DND-41 (cell line): ENCODE measurements at regions not wholly inside any gene's neighbourhood (a gene's known extent, or its start where the extent isn't known, plus 50 kb on each side); places are given as distances from the start of the nearest gene placed in this dataset.

ENCODE experiments used
- ATAC-seq: fragments of 200-7000 bp; cut with Tn5 transposase; 3 replicates; pipeline ENCODE4 v1.9.1; 2021; ENCODE audit warnings: low read depth; ENCODE audit not compliant: insufficient read depth
- DNase-seq: peaks from one replicate; pipeline ENCODE4 v3.0.0-alpha.2; 2020
- H2AFZ ChIP-seq: 2 replicates; pipeline ENCODE4 v1.6.0; 2012; ENCODE audit warnings: low read depth, low read length
- H3K27ac ChIP-seq: 2 replicates; pipeline ENCODE4 v1.5.1; 2012; ENCODE audit warnings: low read length, inconsistent platforms
- H3K27me3 ChIP-seq: fragments of 200-600 bp; sonication (generic); 2 replicates; pipeline ENCODE4 v1.6.0; 2012; ENCODE audit warnings: low read length, mild to moderate bottlenecking, inconsistent platforms; ENCODE audit not compliant: insufficient read depth, poor library complexity
- H3K36me3 ChIP-seq: 2 replicates; pipeline ENCODE4 v1.5.1; 2012; ENCODE audit warnings: low read length, inconsistent platforms; ENCODE audit not compliant: insufficient read depth
- H3K4me1 ChIP-seq: 2 replicates; pipeline ENCODE4 v1.5.1; 2012; ENCODE audit warnings: mild to moderate bottlenecking, low read length; ENCODE audit not compliant: insufficient read depth
- H3K4me2 ChIP-seq: 2 replicates; pipeline ENCODE4 v1.6.0; 2012; ENCODE audit warnings: mild to moderate bottlenecking, moderate library complexity, low read length, inconsistent platforms; ENCODE audit not compliant: insufficient read depth
- H3K4me3 ChIP-seq, 2 experiments: fragments of 200-600 bp in 1 of 2; shearing (Covaris generic) in 1 of 2; 2 replicates each; pipeline ENCODE4 v1.5.1; 2012 to 2016; ENCODE audit warnings: inconsistent platforms in 2 of 2, low read length in 2 of 2, mild to moderate bottlenecking in 2 of 2, low read depth in 1 of 2, moderate library complexity in 1 of 2
- H3K79me2 ChIP-seq: 2 replicates; pipeline ENCODE4 v1.6.0; 2012; ENCODE audit warnings: low read length, inconsistent platforms; ENCODE audit not compliant: insufficient read depth
- H3K9ac ChIP-seq: 2 replicates; pipeline ENCODE4 v1.6.0; 2012; ENCODE audit warnings: low read depth, mild to moderate bottlenecking, inconsistent platforms, low read length, moderate library complexity
- H3K9me3 ChIP-seq: 2 replicates; pipeline ENCODE4 v1.5.1; 2012; ENCODE audit warnings: low read length, moderate library complexity, mild to moderate bottlenecking, inconsistent platforms; ENCODE audit not compliant: insufficient read depth, severe bottlenecking
- H4K20me1 ChIP-seq: 2 replicates; pipeline ENCODE4 v1.6.0; 2012; ENCODE audit warnings: low read length; ENCODE audit not compliant: insufficient read depth
- CTCF ChIP-seq: IDR thresholded peaks from 2 replicates; pipeline ENCODE4 v1.5.1; 2012; ENCODE audit warnings: borderline replicate concordance, low read length, moderate library complexity, mild to moderate bottlenecking; ENCODE audit not compliant: poor library complexity, severe bottlenecking; ENCODE audit errors: extremely low read depth
- EZH2 ChIP-seq: IDR thresholded peaks from 3 replicates; pipeline ENCODE4 v1.6.1; 2012; ENCODE audit warnings: borderline replicate concordance, low read depth, mild to moderate bottlenecking, moderate library complexity, low read length, inconsistent platforms; ENCODE audit not compliant: severe bottlenecking

GRCh38 chr22:49209452-49210195, 618.0 kb downstream of the BRD1 start:
- H4K20me1 ChIP-seq = peaks cover 16% of the 10 kb centered on the region
- no peak overlapping the region for H3K4me2 ChIP-seq
- ATAC-seq = no peak
- H3K9me3 ChIP-seq = no peaks in the 10 kb centered on the region
- no peaks in the 10 kb centered on the region for H3K27me3 ChIP-seq
- no peak overlapping the region for H3K4me3 ChIP-seq
- H3K4me1 ChIP-seq = no peaks in the 10 kb centered on the region
- H2AFZ ChIP-seq = no peak overlapping the region
- H3K27ac ChIP-seq = no peak overlapping the region
- no peak for DNase-seq
- no peak for TF ChIP-seq EZH2
- TF ChIP-seq CTCF = no peak
- no peak overlapping the region for H3K9ac ChIP-seq
- H3K36me3 ChIP-seq = no peaks in the 10 kb centered on the region
- H3K79me2 ChIP-seq = no peaks in the 10 kb centered on the region

- Histone ChIP-seq H3K4me1 (no peaks in the 10 kb centered on the region), H3K27ac (no peak overlapping the region), H3K9me3 (no peaks in the 10 kb centered on the region), H3K4me3 (no peak overlapping the region), H3K9ac (no peak overlapping the region), H3K27me3 (no peaks in the 10 kb centered on the region), H3K36me3 (no peaks in the 10 kb centered on the region), H3K4me2 (no peak overlapping the region), H4K20me1 (peaks cover 16% of the 10 kb centered on the region), H3K79me2 (no peaks in the 10 kb centered on the region), H2AFZ (no peak overlapping the region)
- ATAC-seq = peak; percentile 45; the same call in 1 of the 3 replicates
- peak; percentile 54 for DNase-seq
- TF ChIP-seq CTCF (no peak), EZH2 (no peak)
These were observed 618.9 kb downstream of the BRD1 start for GRCh38 chr22:49208768-49209252.

GRCh38 chr22:49208004-49208402, 619.7 kb downstream of the BRD1 start:
- Histone ChIP-seq H3K27ac (no peak overlapping the region), H4K20me1 (peaks cover 16% of the 10 kb centered on the region), H3K4me1 (no peaks in the 10 kb centered on the region), H3K4me2 (no peak overlapping the region), H3K4me3 (no peak overlapping the region), H3K36me3 (no peaks in the 10 kb centered on the region), H3K79me2 (no peaks in the 10 kb centered on the region), H2AFZ (no peak overlapping the region), H3K9me3 (no peaks in the 10 kb centered on the region), H3K27me3 (no peaks in the 10 kb centered on the region), H3K9ac (no peak overlapping the region)
- DNase-seq = no peak
- TF ChIP-seq EZH2 (no peak), CTCF (no peak)
- no peak for ATAC-seq
